ENCODE measurements at regions not wholly inside any gene's neighbourhood (a gene's known extent, or its start where the extent isn't known, plus 50 kb on each side); places are given as distances from the start of the nearest gene placed in this dataset.

DNA sequence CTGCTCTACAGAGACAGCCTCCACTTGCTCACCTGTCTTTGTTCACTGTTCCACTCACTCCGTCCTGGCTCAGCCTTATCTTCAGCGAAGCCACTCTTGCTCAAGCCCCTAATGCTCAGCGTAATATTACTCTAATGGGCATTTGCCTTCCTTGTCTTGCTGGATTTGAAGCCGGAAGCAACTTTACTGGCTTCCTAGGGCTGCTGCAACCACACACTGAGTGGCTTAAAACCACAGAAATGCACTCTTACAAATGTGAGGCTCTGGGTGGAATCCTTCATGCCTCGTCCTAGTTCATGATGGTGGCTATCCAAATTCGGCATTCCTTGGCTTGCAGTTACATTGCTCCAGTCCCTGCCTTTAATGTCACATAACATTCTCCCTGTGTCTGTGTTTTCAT is 85.5 kb upstream of the MARCHF11 start:
- H3K27ac ChIP-seq = no peak overlapping the region
- no peak for TF ChIP-seq ZFX (IDR thresholded peaks at IDR 0.05)
- TF ChIP-seq, protein P1, sequence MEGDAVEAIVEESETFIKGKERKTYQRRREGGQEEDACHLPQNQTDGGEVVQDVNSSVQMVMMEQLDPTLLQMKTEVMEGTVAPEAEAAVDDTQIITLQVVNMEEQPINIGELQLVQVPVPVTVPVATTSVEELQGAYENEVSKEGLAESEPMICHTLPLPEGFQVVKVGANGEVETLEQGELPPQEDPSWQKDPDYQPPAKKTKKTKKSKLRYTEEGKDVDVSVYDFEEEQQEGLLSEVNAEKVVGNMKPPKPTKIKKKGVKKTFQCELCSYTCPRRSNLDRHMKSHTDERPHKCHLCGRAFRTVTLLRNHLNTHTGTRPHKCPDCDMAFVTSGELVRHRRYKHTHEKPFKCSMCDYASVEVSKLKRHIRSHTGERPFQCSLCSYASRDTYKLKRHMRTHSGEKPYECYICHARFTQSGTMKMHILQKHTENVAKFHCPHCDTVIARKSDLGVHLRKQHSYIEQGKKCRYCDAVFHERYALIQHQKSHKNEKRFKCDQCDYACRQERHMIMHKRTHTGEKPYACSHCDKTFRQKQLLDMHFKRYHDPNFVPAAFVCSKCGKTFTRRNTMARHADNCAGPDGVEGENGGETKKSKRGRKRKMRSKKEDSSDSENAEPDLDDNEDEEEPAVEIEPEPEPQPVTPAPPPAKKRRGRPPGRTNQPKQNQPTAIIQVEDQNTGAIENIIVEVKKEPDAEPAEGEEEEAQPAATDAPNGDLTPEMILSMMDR (conservative IDR thresholded peaks at IDR 0.05) = no peak

DNA sequence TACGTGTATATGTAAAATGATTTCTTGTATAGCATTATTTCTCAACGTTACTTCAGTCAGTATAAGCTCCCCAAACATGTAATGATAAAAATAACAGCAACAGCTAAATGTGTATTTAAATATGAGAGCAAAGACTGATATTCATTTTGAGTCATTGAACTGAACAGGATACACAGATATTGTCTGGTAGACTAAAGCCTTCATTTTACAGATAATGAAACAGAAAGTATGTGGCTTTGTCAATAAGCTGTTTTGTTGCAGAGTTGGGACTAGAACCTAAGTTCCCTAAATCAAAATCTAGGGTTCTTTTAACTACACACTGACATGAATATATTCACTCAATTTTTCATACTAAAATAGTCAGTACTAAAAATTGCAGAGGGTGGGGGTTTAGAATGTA is 80.4 kb upstream of the MARCHF11 start:
- no peak for TF ChIP-seq ZFX (IDR thresholded peaks at IDR 0.05)
- H3K27ac ChIP-seq = no peak overlapping the region

- H3K27ac ChIP-seq = no peak overlapping the region
- no peak for TF ChIP-seq ZFX (IDR thresholded peaks at IDR 0.05)
- TF ChIP-seq, protein P1 (conservative IDR thresholded peaks at IDR 0.05) = no peak
These were observed 74.3 kb upstream of the MARCHF11 start for GRCh38 chr5:16253856-16254255.

DNA sequence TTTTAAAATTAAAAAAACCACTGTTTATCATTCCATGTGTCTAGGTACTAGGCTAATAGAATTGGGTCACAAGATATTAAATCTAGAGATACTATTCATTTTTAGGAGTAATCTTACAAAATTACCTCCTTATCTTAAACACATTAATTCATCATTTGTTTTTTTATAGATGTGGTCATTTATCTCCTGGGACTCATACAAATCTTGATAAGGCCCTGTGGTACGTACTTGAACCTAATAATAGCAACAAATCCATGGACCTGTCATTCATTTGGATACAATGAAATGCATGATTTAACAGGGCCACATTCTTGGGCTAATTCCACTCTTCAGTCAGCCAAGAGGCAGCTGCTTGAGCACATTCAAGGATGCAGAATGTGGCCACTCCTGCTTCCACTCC is 66.4 kb upstream of the MARCHF11 start:
- H3K27ac ChIP-seq = no peak overlapping the region
- no peak for TF ChIP-seq ZFX (IDR thresholded peaks at IDR 0.05)
- TF ChIP-seq, protein P1 (conservative IDR thresholded peaks at IDR 0.05) = no peak

DNA sequence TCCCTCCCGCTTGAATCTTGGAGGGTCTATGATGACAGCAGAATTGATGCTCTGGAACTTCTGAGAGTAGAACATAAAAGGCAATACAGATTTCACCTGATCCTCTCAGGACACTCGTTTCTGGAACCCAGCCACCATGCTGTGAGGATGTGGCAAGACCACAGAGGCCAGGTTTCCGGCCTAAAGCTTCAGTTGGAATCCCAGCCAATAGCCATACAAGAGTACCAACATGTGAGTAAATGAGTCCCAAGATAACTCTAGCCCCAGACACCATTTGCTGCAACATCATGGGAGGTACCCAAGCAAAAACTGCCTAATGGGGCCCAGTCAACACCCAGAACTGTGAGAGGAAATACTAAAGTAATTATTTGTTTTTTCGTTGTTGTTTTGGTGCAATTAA is 65.7 kb upstream of the MARCHF11 start:
- H3K27ac ChIP-seq = no peak overlapping the region
- TF ChIP-seq, protein P1 (conservative IDR thresholded peaks at IDR 0.05) = no peak
- TF ChIP-seq ZFX (IDR thresholded peaks at IDR 0.05) = no peak

GRCh38 chr5:16238018-16238417 is 58.4 kb upstream of the MARCHF11 start:
- TF ChIP-seq, protein P1 (conservative IDR thresholded peaks at IDR 0.05) = no peak
- TF ChIP-seq ZFX (IDR thresholded peaks at IDR 0.05) = no peak
- no peak overlapping the region for H3K27ac ChIP-seq

GRCh38 chr5:16234598-16234997 is 55.0 kb upstream of the MARCHF11 start:
- H3K27ac ChIP-seq = no peak overlapping the region
- no peak for TF ChIP-seq ZFX (IDR thresholded peaks at IDR 0.05)
- TF ChIP-seq, protein P1 (conservative IDR thresholded peaks at IDR 0.05) = peak; percentile 13; the same call in 1 of the 2 replicates

DNA sequence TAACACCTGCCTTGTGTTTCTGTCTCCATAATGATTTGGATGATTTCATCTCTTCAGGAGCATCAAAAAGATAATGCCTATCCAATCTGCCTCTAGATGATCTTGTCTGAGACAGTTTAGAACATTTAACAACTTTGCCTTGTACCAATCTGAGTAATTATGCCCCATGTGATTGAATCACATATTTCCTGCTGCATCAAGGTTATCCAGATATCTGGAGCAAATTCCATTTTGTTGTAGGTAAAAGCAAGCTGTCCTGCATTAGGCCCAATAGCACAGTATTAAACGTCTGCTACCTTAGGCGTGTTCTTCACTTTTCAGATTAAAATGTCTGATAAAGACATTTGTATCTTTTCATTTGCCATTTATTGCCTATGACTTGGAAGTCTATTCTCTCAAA is 54.1 kb upstream of the MARCHF11 start:
- no peak overlapping the region for H3K27ac ChIP-seq
- no peak for TF ChIP-seq ZFX (IDR thresholded peaks at IDR 0.05)
- TF ChIP-seq, protein P1 (conservative IDR thresholded peaks at IDR 0.05) = no peak

Measured in C4-2B (cell line).